Neural progenitor cell (in vitro differentiated cells): ENCODE measurements at regions not wholly inside any gene's neighbourhood (a gene's known extent, or its start where the extent isn't known, plus 50 kb on each side); places are given as distances from the start of the nearest gene placed in this dataset.

Source experiments
- EZH2 ChIP-seq: fragments of 200-600 bp; sonication (generic); IDR thresholded peaks from 2 replicates; pipeline ENCODE4 v1.6.1; 2017; ENCODE audit warnings: antibody characterized with exemption, mild to moderate bottlenecking, moderate library complexity
- EZH2phosphoT487 ChIP-seq: fragments of 200-600 bp; sonication (generic); IDR thresholded peaks from 2 replicates; pipeline ENCODE4 v1.6.1; 2017; ENCODE audit warnings: antibody characterized with exemption
- TF ChIP-seq, protein P1 (sequence below): fragments of 200-600 bp; sonication (generic); IDR thresholded peaks from 2 replicates; pipeline ENCODE4 v1.5.1; 2017; ENCODE audit warnings: antibody characterized with exemption, mild to moderate bottlenecking

DNA sequence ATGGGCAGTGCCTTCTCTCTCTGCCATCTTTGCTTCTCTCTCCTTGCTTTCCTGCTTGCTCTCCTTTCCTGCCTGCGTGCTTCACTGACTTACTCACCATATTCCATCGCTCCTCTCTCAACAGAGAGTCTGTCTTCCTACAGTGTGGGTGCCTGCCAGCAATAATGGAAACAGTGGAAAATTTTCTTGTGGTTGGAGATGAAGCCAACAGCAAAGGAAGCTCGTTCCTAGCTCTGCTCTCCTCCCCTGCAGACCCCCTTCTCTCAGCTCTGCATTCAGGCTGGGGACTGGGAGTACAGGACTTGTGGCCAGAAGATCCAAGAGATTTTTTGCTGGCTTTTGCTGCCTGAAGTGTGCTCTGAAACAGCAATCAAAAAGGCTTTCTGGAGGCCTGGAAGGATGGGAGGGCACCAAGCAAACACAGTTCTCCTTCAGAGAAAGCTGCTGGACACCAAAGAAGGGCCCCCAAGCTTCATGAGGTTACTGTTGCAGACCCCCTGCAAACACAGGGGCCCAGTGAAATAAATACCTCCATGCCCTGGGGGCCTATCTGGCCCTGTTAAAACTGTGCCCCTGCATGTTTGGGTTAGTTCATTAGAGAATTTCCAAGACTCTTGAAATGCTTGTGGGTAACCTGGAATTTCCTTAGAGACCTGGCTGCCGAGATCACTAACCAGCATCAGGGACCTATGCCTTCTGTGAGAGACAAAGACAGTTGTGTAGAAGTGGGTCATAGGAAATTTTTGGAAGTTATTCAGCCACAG lies 149.9 kb upstream of the RASGRP1 start:
- TF ChIP-seq, protein P1, sequence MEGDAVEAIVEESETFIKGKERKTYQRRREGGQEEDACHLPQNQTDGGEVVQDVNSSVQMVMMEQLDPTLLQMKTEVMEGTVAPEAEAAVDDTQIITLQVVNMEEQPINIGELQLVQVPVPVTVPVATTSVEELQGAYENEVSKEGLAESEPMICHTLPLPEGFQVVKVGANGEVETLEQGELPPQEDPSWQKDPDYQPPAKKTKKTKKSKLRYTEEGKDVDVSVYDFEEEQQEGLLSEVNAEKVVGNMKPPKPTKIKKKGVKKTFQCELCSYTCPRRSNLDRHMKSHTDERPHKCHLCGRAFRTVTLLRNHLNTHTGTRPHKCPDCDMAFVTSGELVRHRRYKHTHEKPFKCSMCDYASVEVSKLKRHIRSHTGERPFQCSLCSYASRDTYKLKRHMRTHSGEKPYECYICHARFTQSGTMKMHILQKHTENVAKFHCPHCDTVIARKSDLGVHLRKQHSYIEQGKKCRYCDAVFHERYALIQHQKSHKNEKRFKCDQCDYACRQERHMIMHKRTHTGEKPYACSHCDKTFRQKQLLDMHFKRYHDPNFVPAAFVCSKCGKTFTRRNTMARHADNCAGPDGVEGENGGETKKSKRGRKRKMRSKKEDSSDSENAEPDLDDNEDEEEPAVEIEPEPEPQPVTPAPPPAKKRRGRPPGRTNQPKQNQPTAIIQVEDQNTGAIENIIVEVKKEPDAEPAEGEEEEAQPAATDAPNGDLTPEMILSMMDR, result no peak
- TF ChIP-seq EZH2 (no peak), EZH2phosphoT487 (no peak)
